Liver (tissue), 8 donors: ENCODE measurements at regions not wholly inside any gene's neighbourhood (a gene's known extent, or its start where the extent isn't known, plus 50 kb on each side); places are given as distances from the start of the nearest gene placed in this dataset.

ENCODE experiments used
- DNase-seq: peaks from one replicate; pipeline ENCODE4 v3.0.0-alpha.2; 2017; ENCODE audit warnings: low spot score
- H3K27ac ChIP-seq, 2 donors: one replicate each; pipeline ENCODE4 v1.7.0; 2013; ENCODE audit warnings: inconsistent platforms in 2 of 2, low read length in 2 of 2, control low read depth in 1 of 2, low read depth in 1 of 2, mild to moderate bottlenecking in 1 of 2
- H3K27me3 ChIP-seq, 4 donors: one replicate each; pipeline versions ENCODE4 v1.6.1 to v1.7.0; 2013; ENCODE audit warnings: low read length in 3 of 4, inconsistent platforms in 1 of 4, mild to moderate bottlenecking in 1 of 4, moderate library complexity in 1 of 4; ENCODE audit not compliant: control insufficient read depth in 4 of 4, insufficient read depth in 4 of 4
- H3K36me3 ChIP-seq, 4 donors: one replicate each; pipeline versions ENCODE4 v1.6.1 to v1.7.0; 2013; ENCODE audit warnings: low read length in 3 of 4, mild to moderate bottlenecking in 3 of 4, low read depth in 1 of 4, moderate library complexity in 1 of 4; ENCODE audit not compliant: control insufficient read depth in 4 of 4, insufficient read depth in 3 of 4
- H3K4me1 ChIP-seq, 4 donors: one replicate each; pipeline versions ENCODE4 v1.6.1 to v1.7.0; 2013; ENCODE audit warnings: low read length in 3 of 4, mild to moderate bottlenecking in 3 of 4, moderate library complexity in 1 of 4; ENCODE audit not compliant: control insufficient read depth in 4 of 4, insufficient read depth in 4 of 4
- H3K4me3 ChIP-seq, 3 donors: one replicate each; pipeline versions ENCODE4 v1.6.1 to v1.7.0; 2013; ENCODE audit warnings: low read length in 3 of 3, control low read depth in 1 of 3, low read depth in 1 of 3, mild to moderate bottlenecking in 1 of 3
- H3K9ac ChIP-seq, 2 donors: one replicate each; pipeline ENCODE4 v1.7.0; 2013; ENCODE audit warnings: low read length in 2 of 2, mild to moderate bottlenecking in 2 of 2, moderate library complexity in 2 of 2, control low read depth in 1 of 2, low read depth in 1 of 2
- H3K9me3 ChIP-seq, 4 donors: one replicate each; pipeline versions ENCODE4 v1.6.1 to v1.7.0; 2013; ENCODE audit warnings: low read length in 3 of 4; ENCODE audit not compliant: control insufficient read depth in 4 of 4
- CTCF ChIP-seq: fragments of 150-350 bp; IDR thresholded peaks from 2 replicates; pipeline ENCODE4 v1.5.1; 2017; ENCODE audit warnings: improper control_type of control experiment, low read depth, low read length; ENCODE audit not compliant: missing input control
- EGR1 ChIP-seq, 2 donors: IDR thresholded peaks; 2 replicates each; pipeline ENCODE4 v1.6.1; 2016 to 2018; ENCODE audit warnings: antibody characterized with exemption in 2 of 2, low read depth in 2 of 2
- FOXA1 ChIP-seq: IDR thresholded peaks from 2 replicates; pipeline ENCODE4 v1.6.1; 2016; ENCODE audit warnings: antibody characterized with exemption
- FOXA2 ChIP-seq: IDR thresholded peaks from 2 replicates; pipeline ENCODE4 v1.6.1; 2016; ENCODE audit warnings: antibody characterized with exemption
- GABPA ChIP-seq, 2 donors: IDR thresholded peaks in 1 of 2; conservative IDR thresholded peaks in 1 of 2; 2 replicates each; pipeline ENCODE4 v1.6.1; 2016; ENCODE audit warnings: antibody characterized with exemption in 2 of 2, mild to moderate bottlenecking in 1 of 2, moderate library complexity in 1 of 2
- HNF4A ChIP-seq, 2 donors: conservative IDR thresholded peaks; 2 replicates each; pipeline ENCODE4 v1.6.1; 2016; ENCODE audit warnings: antibody characterized with exemption in 2 of 2, mild to moderate bottlenecking in 2 of 2
- HNF4G ChIP-seq: IDR thresholded peaks from 2 replicates; pipeline ENCODE4 v1.6.1; 2016; ENCODE audit warnings: antibody characterized with exemption
- JUND ChIP-seq, 2 donors: IDR thresholded peaks; 2 replicates each; pipeline ENCODE4 v1.6.1; 2016; ENCODE audit warnings: antibody characterized with exemption in 2 of 2
- NR2F2 ChIP-seq: IDR thresholded peaks from 2 replicates; pipeline ENCODE4 v1.6.1; 2016; ENCODE audit warnings: antibody characterized with exemption
- RAD21 ChIP-seq, 2 donors: IDR thresholded peaks; 2 replicates each; pipeline ENCODE4 v1.6.1; 2016; ENCODE audit warnings: antibody characterized with exemption in 2 of 2, mild to moderate bottlenecking in 2 of 2
- SP1 ChIP-seq: IDR thresholded peaks from 2 replicates; pipeline ENCODE4 v1.6.1; 2018; ENCODE audit warnings: antibody characterized with exemption, mild to moderate bottlenecking
- TAF1 ChIP-seq: conservative IDR thresholded peaks from 2 replicates; pipeline ENCODE4 v1.6.1; 2016; ENCODE audit warnings: antibody characterized with exemption, mild to moderate bottlenecking
- YY1 ChIP-seq: IDR thresholded peaks from 2 replicates; pipeline ENCODE4 v1.6.1; 2016; ENCODE audit warnings: antibody characterized with exemption, mild to moderate bottlenecking
- WGBS: extraction: QIAGEN DNeasy Blood & Tissue Kit; methylation state at CpG from one replicate; pipeline ENCODE4 v1.1.7; 2013; 5-methylcytosine and 5-hydroxymethylcytosine counted together
- TF ChIP-seq, protein P1 (sequence below): IDR thresholded peaks from 2 replicates; pipeline ENCODE4 v1.6.1; 2016; ENCODE audit warnings: antibody characterized with exemption
- TF ChIP-seq, protein P2 (sequence below): IDR thresholded peaks from 2 replicates; pipeline ENCODE4 v1.6.1; 2016; ENCODE audit warnings: antibody characterized with exemption, mild to moderate bottlenecking
- TF ChIP-seq, protein P3 (sequence below): IDR thresholded peaks from 2 replicates; pipeline ENCODE4 v1.6.1; 2016; ENCODE audit warnings: antibody characterized with exemption
- TF ChIP-seq, protein P4 (sequence below): IDR thresholded peaks from 2 replicates; pipeline ENCODE4 v1.6.1; 2016; ENCODE audit warnings: antibody characterized with exemption
- donor health status: healthy.
- donor health status: healthy.
- donor health status: healthy.
- donor health status: healthy.
- donor health status: healthy.

DNA sequence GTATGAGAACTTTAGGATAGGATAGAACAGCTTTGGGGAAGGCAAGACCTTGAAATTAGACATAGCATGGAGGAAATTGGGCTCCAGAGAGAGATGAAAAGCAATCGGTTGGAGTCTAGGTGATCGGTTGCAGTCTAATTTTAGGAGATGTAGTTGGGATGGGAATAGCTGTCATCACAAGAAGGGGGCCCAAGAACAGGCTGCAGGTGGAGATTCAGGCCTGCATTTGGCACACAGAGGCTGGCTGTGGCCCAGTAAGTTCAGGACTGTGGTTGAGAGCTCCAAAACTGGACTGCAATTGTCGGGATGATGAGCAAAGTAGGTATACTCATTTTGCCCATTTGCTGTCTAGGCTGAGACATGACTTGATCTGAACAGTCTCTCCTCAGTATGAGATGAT lies 301.3 kb upstream of the B3GALT2 start (continued):
- TF ChIP-seq, protein P1, sequence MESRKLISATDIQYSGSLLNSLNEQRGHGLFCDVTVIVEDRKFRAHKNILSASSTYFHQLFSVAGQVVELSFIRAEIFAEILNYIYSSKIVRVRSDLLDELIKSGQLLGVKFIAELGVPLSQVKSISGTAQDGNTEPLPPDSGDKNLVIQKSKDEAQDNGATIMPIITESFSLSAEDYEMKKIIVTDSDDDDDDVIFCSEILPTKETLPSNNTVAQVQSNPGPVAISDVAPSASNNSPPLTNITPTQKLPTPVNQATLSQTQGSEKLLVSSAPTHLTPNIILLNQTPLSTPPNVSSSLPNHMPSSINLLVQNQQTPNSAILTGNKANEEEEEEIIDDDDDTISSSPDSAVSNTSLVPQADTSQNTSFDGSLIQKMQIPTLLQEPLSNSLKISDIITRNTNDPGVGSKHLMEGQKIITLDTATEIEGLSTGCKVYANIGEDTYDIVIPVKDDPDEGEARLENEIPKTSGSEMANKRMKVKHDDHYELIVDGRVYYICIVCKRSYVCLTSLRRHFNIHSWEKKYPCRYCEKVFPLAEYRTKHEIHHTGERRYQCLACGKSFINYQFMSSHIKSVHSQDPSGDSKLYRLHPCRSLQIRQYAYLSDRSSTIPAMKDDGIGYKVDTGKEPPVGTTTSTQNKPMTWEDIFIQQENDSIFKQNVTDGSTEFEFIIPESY = no peak
- no peak for TF ChIP-seq NR2F2

GRCh38 chr1:193486671-193487229 lies 300.3 kb upstream of the B3GALT2 start:
- TF ChIP-seq FOXA2 = no peak
- no peak for TF ChIP-seq FOXA1
- no peak for TF ChIP-seq YY1
- TF ChIP-seq NR2F2 = no peak
- TF ChIP-seq EGR1 (IDR thresholded peaks at IDR 0.05; ENCODE audit: low read depth in 2 of 2) = no peak
- no peak for TF ChIP-seq RAD21 (IDR thresholded peaks at IDR 0.05)
- TF ChIP-seq, protein P2, sequence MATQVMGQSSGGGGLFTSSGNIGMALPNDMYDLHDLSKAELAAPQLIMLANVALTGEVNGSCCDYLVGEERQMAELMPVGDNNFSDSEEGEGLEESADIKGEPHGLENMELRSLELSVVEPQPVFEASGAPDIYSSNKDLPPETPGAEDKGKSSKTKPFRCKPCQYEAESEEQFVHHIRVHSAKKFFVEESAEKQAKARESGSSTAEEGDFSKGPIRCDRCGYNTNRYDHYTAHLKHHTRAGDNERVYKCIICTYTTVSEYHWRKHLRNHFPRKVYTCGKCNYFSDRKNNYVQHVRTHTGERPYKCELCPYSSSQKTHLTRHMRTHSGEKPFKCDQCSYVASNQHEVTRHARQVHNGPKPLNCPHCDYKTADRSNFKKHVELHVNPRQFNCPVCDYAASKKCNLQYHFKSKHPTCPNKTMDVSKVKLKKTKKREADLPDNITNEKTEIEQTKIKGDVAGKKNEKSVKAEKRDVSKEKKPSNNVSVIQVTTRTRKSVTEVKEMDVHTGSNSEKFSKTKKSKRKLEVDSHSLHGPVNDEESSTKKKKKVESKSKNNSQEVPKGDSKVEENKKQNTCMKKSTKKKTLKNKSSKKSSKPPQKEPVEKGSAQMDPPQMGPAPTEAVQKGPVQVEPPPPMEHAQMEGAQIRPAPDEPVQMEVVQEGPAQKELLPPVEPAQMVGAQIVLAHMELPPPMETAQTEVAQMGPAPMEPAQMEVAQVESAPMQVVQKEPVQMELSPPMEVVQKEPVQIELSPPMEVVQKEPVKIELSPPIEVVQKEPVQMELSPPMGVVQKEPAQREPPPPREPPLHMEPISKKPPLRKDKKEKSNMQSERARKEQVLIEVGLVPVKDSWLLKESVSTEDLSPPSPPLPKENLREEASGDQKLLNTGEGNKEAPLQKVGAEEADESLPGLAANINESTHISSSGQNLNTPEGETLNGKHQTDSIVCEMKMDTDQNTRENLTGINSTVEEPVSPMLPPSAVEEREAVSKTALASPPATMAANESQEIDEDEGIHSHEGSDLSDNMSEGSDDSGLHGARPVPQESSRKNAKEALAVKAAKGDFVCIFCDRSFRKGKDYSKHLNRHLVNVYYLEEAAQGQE = no peak
- TF ChIP-seq GABPA (IDR thresholded peaks at IDR 0.05 in 1 of 2, conservative IDR thresholded peaks at IDR 0.05 in 1 of 2) = no peak
- TF ChIP-seq, protein P3, sequence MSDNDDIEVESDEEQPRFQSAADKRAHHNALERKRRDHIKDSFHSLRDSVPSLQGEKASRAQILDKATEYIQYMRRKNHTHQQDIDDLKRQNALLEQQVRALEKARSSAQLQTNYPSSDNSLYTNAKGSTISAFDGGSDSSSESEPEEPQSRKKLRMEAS = no peak
- 69% methylated on average over 1 of the region's 1 CpG for WGBS

GRCh38 chr1:193480755-193481154 lies 294.3 kb upstream of the B3GALT2 start:
- H3K9ac ChIP-seq = no peak overlapping the region
- H3K4me3 ChIP-seq = no peak overlapping the region
- no peak overlapping the region for H3K27ac ChIP-seq
- H3K4me1 ChIP-seq = peaks cover 0 to 2% (median 0%) of the 10 kb centered on the region in 4 donors
- no peaks in the 10 kb centered on the region for H3K9me3 ChIP-seq
- WGBS = 76% methylated on average over 1 of the region's 1 CpG
- DNase-seq = no peak
- H3K27me3 ChIP-seq = no peaks in the 10 kb centered on the region
- H3K36me3 ChIP-seq = no peaks in the 10 kb centered on the region
- TF ChIP-seq TAF1 (no peak), FOXA2 (no peak), HNF4G (no peak), SP1 (no peak), GABPA (IDR thresholded peaks at IDR 0.05 in 1 of 2, conservative IDR thresholded peaks at IDR 0.05 in 1 of 2) (no peak), HNF4A (conservative IDR thresholded peaks at IDR 0.05) (no peak), CTCF (no peak), EGR1 (IDR thresholded peaks at IDR 0.05; ENCODE audit: low read depth in 2 of 2) (no peak), JUND (IDR thresholded peaks at IDR 0.05) (no peak)
- TF ChIP-seq, protein P2 = no peak
- TF ChIP-seq, protein P1 = no peak
- TF ChIP-seq, protein P4, sequence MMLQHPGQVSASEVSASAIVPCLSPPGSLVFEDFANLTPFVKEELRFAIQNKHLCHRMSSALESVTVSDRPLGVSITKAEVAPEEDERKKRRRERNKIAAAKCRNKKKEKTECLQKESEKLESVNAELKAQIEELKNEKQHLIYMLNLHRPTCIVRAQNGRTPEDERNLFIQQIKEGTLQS = no peak

More at GRCh38 chr1:193486671-193487229, 300.3 kb upstream of the B3GALT2 start:
- Histone ChIP-seq H3K4me1 (no peaks in the 10 kb centered on the region), H3K9ac (no peak overlapping the region), H3K27ac (no peak overlapping the region), H3K4me3 (no peak overlapping the region), H3K9me3 (no peaks in the 10 kb centered on the region), H3K36me3 (no peaks in the 10 kb centered on the region), H3K27me3 (no peaks in the 10 kb centered on the region)
- DNase-seq = no peak
